Fibroblast of skin of back (primary cell): ENCODE measurements at regions not wholly inside any gene's neighbourhood (a gene's known extent, or its start where the extent isn't known, plus 50 kb on each side); places are given as distances from the start of the nearest gene placed in this dataset.

ENCODE experiments used
- DNase-seq: peaks from one replicate; pipeline ENCODE4 v3.0.0-alpha.2; 2013

GRCh38 chr14:37901978-37902377 lies 305.7 kb upstream of the SSTR1 start:
- peak; percentile 88 for DNase-seq

DNA sequence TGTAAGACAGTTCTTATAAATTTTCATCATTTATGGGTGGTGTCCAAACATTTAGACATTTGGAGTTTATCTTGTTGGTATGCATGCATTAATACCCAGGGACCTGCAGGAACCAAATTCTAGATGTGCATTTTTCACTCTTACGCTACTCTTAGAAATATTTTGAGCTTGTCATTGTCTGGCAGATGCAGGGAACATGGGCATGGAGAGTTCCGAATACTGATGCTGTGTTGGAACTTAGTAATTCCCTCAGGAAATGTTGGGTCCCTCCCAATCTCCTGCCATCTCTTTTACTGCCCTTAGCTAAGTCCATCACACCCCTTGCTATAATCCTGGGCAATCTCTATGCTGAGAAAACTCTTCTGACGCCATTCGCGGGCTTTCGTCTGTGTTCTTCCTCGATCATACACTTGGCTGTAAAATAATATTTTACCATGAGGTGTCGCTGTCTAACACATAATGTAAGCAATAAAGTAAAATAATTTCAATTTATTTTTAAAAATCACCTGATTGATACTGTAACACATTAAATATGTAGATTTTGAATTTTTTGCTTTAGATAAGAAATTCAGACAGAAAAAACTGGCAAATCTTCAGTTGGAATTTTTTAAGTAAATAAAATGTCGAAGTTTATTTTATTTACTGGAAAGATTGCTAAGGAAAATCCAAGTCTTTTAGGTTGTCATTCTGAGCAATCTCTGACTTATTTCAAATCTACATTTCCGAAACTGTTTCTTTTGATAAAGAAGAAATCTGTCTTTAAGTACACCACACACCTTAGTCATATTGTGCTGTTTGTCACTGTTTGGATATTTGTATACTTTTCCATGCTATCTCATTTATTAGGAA lies 304.1 kb upstream of the SSTR1 start:
- peak; percentile 54 for DNase-seq

DNA sequence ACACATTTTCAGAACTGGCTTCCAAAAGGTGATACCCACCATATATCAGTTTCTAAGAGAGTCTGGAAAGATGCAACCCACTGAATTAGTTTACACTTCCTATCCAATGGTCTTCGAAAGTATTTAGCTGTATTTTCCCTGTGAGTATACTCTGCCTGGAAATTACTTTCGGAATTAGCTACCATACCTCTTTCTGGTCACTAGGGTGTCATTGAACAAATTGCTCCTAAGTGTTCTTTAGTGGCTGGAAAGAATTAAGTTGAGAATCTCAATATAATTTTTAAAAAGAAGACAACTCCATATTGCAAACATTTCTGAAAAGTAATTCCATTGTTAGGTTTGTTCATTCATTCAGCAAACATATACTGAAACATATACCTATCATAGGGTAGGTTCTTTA lies 283.1 kb upstream of the SSTR1 start:
- no peak for DNase-seq

- peak; percentile 23 for DNase-seq
Observed at GRCh38 chr14:37932008-37932407, 275.7 kb upstream of the SSTR1 start.

GRCh38 chr14:37932481-37932880 lies 275.2 kb upstream of the SSTR1 start:
- DNase-seq: no peak

DNA sequence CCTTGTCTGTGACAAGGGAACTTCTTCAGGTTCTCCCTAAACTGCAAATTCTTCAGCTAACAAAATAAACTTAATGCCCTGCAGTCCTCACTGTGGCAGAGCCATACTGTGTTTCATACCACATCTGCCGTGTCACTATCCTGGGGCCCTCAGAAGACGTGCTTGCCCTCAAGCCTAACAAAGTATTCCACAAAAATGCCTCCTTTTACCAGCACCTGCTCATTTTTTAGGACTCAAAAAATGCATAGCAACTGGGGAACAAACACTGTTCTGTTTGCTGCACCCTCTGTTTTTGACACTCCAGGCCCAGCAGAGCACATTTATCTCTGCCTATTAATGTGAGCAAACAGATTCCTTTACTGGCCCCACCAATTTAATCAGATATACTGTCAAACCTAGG lies 270.7 kb upstream of the SSTR1 start:
- DNase-seq: no peak

DNA sequence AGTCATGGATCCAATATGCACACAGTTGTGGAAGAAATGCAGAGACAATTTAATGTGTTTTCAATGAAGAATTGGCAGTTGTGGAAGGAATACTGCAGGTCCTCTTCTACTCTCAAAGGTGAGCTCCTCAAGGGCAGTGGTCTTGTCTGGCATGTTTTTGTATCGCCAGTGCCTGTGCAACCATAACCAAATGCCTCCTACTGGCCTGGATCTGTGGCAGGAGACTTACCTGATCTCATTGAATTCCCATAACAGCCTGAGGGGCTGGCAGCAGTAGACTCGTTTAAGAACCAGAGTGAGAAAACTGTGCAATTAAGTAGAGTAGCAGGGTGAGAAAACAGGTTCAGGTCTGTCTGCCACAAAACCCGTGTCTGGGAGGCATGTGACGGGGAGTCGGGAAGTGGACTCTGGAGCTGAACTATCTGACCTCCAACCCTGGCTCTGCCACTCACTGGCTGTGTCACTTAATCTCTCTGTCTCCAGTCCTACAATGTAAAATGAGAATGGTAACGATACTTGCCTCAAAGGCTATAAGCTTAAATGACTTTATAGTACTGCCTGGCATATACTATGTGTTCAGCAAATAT lies 268.2 kb upstream of the SSTR1 start:
- no peak for DNase-seq

- no peak for DNase-seq
Observed at GRCh38 chr14:37945959-37946358, 261.7 kb upstream of the SSTR1 start.

- no peak for DNase-seq
Observed at GRCh38 chr14:37946819-37947218, 260.9 kb upstream of the SSTR1 start.

DNA sequence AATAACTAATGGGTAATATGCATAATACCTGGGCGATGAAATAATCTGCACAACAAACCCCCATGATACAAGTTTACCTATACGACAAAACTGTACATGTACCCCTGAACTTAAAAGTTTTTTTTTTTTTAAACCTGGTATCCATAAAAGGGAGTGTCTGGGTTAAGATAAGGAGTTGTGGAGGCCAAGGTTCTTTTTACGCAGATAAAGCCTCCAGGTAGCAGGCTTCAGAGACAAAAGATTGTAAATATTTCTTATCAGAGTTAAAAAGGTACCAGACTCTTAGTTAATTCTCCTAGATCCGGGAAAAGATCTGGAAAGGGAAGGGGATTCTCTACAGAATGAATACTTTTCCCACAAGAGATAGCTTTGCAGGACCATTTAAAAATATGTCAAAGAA lies 259.4 kb upstream of the SSTR1 start:
- DNase-seq: no peak

DNA sequence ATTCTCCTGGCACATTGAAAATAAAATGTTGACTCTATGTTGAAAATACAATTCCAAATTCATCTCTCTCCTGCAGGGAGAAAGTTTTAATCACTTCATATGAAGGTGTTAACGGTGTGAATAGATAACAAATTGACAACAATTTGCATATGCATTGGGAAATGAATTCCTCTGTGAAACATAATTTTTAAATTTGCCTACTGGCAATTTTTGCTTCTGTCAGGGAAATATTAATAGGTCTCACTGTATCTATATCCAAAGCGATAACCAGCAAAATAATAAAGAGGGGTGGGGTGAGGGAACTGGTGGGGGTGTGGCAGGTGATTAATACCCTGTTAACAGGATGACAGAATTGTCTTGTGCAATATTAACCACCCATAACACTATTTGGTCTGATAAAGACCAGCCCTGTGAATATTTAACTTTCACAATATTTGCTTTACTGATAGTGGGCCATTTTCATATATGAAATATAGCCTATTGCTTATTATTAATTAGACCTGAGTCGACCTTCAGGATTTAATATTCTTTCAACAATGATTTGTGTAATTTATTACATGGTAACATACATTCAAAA lies 239.0 kb upstream of the SSTR1 start:
- DNase-seq: no peak

DNA sequence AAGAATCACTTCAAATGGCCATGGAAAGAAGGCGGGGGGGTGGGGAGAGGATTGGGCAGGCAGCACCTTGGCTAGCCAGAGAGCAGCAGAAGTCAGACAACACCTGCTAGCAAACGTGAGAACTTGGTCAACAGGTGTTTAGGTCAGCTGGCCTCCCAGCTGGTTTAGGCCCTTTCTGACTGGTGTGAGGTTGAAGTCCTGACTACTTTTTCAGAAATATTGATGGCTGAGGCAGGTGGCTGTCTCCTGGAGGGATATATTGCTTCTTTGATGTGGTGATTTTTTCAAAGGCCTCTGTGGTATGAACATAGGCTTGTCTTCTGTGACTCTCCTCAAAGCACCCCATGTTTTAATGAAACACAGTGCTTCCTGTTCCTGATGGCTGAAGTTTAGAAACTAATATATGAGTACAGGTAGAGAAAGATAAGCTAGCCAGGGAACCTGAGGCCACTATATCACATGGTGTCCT lies 238.2 kb upstream of the SSTR1 start:
- no peak for DNase-seq

DNA sequence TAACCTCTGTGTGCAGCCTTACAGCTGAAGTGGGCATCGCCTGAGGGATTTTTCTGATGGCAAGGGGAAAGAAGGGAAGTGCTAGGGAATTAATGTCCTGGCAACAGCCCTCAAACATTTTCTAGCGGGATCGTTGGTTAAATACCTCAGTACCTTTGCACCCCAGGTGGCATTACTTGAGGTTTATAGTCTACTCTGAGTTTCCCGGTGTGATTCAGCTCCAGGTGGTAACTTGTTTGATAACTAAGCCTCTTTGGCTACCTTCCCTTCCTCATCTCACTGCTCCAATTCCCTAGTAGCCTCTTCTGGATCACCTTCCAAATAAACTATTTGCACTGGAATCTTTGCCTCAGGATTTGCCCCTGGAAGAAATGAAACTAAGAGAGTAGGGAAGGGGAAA lies 237.0 kb upstream of the SSTR1 start:
- no peak for DNase-seq

DNA sequence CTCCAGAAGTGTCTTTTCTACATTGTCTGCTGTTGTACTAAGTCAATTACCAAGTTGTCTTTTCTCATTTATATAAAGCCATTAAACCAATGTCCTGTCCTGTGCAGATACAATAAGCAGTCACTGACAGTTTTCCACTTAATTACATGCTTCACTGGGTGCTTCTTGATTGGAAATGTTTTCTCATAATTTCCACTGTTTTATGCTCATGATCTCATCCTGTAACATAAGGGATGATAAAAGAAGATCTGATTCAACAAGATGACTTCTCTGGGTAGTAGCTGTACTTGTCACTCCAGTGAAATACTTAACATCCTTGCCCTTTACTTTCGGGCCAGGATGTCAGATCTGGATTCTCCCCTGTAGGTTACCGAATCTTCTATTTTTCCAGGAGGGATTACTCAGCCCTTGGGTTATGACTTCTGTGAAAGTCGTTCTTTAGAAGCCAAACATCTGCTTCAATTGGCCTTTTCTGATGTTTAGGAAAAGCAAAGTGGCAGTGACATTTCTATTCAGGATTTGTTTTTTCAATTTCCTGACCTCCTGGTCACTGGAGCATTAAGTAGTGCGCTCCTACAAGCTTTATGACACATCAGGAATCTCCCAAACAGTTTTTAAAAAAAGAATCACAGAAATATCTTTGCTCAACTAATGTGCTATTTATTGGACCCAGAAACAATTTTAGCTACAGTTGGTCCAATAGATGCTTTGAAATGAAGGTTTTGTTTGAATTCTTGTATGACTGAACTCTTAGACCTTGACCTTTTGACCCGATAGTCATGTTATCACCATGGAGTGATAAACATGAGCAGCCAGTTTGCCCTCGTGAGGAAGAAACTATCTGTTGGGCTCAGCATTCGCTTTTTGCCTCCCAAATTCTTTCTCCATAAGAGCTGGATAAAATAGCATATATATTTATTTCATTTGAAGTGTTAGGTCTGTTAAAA lies 234.5 kb upstream of the SSTR1 start:
- peak; percentile 5 for DNase-seq

GRCh38 chr14:37974421-37974820 lies 233.3 kb upstream of the SSTR1 start:
- no peak for DNase-seq

DNA sequence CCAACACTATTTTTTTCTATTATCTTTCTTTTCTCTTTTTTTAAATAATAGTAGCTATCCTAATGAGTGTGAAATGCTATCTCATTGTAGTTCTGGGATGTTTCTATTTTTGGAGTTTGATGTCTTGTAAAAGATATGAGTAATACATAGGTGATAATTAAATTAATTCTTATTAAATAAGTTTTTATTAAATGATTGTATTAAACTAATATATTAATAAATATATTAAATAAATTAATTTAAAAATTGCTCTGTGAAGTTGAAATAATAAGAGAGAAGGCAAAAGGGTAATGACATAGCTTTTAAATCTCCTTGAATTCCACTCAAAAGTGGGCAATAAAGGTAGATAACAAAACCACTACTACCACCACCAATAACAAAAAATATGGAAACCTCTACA lies 230.2 kb upstream of the SSTR1 start:
- DNase-seq: no peak

DNA sequence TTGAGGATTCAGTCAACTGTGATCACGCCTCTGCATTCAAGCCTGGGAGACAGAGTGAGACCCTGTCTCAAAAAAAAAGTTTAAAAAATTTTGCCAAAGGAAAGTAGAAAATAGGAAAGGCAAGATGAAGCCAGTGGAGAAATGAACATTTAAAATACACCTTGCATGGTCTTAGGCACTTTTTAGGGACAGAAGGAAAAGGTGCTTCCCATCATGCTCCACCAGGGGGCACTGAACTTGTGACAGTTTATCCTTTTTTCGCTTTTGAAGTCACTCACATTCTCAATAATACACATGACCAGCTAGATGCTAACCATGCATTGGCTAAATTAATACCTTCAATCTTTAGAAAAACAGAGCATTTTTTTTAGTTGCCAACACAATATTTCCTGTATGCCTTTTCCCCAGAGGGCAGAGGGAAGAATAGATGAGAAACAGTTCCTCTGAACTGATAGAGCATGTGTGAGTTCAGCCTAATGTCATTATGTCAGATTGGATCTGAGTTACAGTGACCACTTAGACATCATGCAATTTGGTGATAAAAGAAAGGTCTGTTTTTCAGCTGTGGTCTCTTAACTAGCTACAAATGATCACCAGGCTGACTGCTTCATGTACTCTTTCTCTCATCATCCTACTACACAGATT lies 221.8 kb upstream of the SSTR1 start:
- peak; percentile 49 for DNase-seq

- peak; percentile 43 for DNase-seq
Observed at GRCh38 chr14:37988472-37988871, 219.2 kb upstream of the SSTR1 start.

DNA sequence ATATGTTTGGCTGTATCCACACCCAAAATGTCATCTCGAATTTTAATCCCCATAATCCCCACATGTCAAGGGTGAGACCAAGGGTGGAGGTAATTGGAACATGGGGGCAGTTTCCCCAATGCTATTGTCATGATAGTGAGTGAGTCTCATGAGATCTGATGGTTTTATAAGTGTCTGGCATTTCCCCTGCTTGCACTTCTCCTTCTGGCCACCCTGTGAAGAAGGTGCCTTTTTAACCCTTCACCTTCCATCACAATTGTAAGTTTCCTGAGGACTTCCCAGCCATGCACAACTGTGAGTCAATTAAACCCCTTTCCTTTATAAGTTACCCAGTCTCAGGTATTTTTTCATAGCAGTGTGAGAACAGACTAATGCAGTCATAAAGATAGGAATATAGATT lies 216.7 kb upstream of the SSTR1 start:
- no peak for DNase-seq

- no peak for DNase-seq
Observed at GRCh38 chr14:37992499-37992898, 215.2 kb upstream of the SSTR1 start.

- no peak for DNase-seq
Observed at GRCh38 chr14:37994846-37995372, 212.8 kb upstream of the SSTR1 start.

- DNase-seq: no peak
Observed at GRCh38 chr14:37997017-37997416, 210.7 kb upstream of the SSTR1 start.
